GM12874 (cell line): ENCODE measurements at regions not wholly inside any gene's neighbourhood (a gene's known extent, or its start where the extent isn't known, plus 50 kb on each side); places are given as distances from the start of the nearest gene placed in this dataset.

Source experiments
- CTCF ChIP-seq: IDR thresholded peaks from 2 replicates; pipeline ENCODE4 v1.5.1; 2011; ENCODE audit warnings: low read depth, mild to moderate bottlenecking, control low read depth, low read length, moderate library complexity; ENCODE audit not compliant: insufficient read depth

DNA sequence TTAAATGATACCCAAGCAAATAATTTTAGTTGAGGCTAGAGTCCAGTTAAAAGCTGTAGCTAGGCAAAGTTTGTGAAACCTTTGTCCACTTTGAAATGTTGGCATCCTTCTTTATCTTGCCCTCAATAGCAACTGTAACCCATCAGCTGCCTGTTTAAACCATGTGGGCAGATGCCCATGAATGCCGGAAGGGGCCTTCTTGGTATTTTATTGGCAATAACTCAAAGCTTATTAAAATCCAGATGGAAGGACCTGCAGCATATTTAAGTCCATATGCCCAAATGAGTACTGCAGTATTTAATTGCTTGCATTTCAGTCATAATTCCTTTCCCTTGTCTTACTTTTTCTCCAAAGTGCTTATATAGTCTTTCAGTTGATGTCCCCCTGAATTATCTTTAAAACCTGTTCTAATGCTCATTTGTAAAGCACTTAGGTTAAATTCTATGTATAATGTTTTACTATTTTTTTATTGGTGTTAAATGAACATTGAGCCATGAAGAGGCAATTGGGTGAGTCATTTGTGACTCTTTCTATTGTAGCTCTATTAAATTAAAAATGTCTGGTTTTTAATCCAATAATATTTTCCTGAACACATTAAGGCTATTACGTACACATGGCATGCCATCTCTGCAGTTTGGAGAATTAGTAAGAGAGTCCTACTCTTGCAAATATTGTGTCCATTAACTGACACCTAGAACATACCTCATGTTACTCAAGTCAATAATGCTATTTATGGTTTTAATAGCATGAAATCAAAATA is 225.3 kb downstream of the KCNJ2 start:
- TF ChIP-seq CTCF: no peak

- TF ChIP-seq CTCF: no peak
These were observed 236.3 kb downstream of the KCNJ2 start for GRCh38 chr17:70405492-70406220.

DNA sequence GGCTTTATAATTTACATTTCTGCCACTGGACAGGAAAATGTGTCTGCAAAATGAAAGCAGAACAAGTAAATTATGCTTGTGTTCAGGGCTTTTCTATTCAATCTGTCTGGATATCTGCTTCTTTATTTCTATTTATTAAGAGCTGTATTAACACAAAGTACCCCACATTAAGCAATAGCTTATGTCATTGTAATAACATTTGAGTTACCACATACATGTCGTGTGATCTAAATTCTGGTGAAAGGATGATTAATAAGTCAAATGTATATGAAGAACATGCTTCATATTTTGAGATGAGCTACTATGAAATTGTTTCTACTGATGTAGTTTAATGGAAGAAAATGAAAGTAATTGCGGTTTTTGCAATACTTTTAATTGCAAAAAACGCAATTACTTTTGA is 238.2 kb downstream of the KCNJ2 start:
- no peak for TF ChIP-seq CTCF

GRCh38 chr17:70408768-70409167 is 239.4 kb downstream of the KCNJ2 start:
- no peak for TF ChIP-seq CTCF

DNA sequence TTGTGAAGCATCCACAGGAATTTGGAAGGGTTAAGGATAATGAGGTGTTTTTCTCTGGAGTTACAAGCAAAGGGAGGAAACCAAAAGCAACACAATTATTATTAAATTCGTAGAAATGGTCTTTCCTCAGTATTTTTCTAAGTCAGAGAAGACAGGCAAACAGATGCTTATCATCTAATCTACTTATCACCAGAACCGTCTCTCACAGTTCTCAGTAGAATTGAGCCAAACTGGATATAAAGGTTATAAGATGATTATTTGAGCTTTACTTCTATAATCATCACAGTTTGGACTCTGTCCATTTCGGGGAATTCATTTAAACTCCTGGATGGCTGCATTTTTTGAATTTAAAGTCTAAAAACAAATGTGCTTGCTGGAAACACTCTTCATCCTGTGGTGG is 245.0 kb downstream of the KCNJ2 start:
- no peak for TF ChIP-seq CTCF

GRCh38 chr17:70420861-70421445 is 251.6 kb downstream of the KCNJ2 start:
- TF ChIP-seq CTCF: no peak

GRCh38 chr17:70422862-70423261 is 253.5 kb downstream of the KCNJ2 start:
- no peak for TF ChIP-seq CTCF
